Endothelial cell of umbilical vein (primary cell): ENCODE measurements at regions not wholly inside any gene's neighbourhood (a gene's known extent, or its start where the extent isn't known, plus 50 kb on each side); places are given as distances from the start of the nearest gene placed in this dataset.

ENCODE experiments used
- BruUV-seq: library from RNA; stranded (reverse); fragments of 400-500 nt; replicated peaks from 2 replicates; lab custom pipeline; 2021; lab: Mats Ljungman, UMichigan
- CTCF ChIA-PET: fragments of 300-600, 350-600 bp; sonication (Branson Sonifier 250); formaldehyde crosslinking; loops from one replicate; lab custom pipeline; 2021; ENCODE audit warnings: antibody characterized with exemption, inconsistent platforms; lab: Charles Lee
- POLR2A ChIA-PET: fragments of 300-600, 350-600 bp; sonication (Branson Sonifier 250); formaldehyde crosslinking; loops from one replicate; lab custom pipeline; 2021; ENCODE audit warnings: antibody characterized with exemption, inconsistent platforms; lab: Charles Lee
- DNase-seq: peaks from one replicate; pipeline ENCODE4 v3.0.0-alpha.2; 2011; ENCODE audit warnings: low read depth, low spot score
- FAIRE-seq: peaks from 2 replicates; lab custom pipeline; 2011; peaks lifted over from hg19 to GRCh38; lab: Jason Lieb, UNC
- H2AFZ ChIP-seq: 2 replicates; pipeline ENCODE4 v1.6.0; 2012; ENCODE audit warnings: low read depth, low read length, control low read depth, inconsistent platforms
- H3K27ac ChIP-seq: 2 replicates; pipeline ENCODE4 v1.5.1; 2011; ENCODE audit warnings: low read depth, mild to moderate bottlenecking, control low read depth, low read length, moderate library complexity; ENCODE audit not compliant: insufficient read depth
- H3K27me3 ChIP-seq, 2 experiments: 2 replicates each; pipeline versions ENCODE4 v1.6.0 to v1.6.1; 2011; ENCODE audit warnings: low read length in 2 of 2, mixed read lengths in 1 of 2; ENCODE audit not compliant: control insufficient read depth in 2 of 2, insufficient read depth in 2 of 2
- H3K36me3 ChIP-seq, 2 experiments: 2 replicates in 1 of 2; 3 replicates in 1 of 2; pipeline ENCODE4 v1.5.1; 2011; ENCODE audit warnings: low read length in 2 of 2, mild to moderate bottlenecking in 1 of 2, moderate library complexity in 1 of 2; ENCODE audit not compliant: control insufficient read depth in 2 of 2, insufficient read depth in 2 of 2; ENCODE audit errors: extremely low read depth in 1 of 2
- H3K4me1 ChIP-seq: 3 replicates; pipeline ENCODE4 v1.5.1; 2011; ENCODE audit warnings: mild to moderate bottlenecking, low read length; ENCODE audit not compliant: control insufficient read depth, insufficient read depth; ENCODE audit errors: extremely low read depth
- H3K4me2 ChIP-seq: 2 replicates; pipeline ENCODE4 v1.6.1; 2011; ENCODE audit warnings: low read length, control low read depth, mixed read lengths; ENCODE audit not compliant: insufficient read depth
- H3K4me3 ChIP-seq, 3 experiments: fragments of 200-600 bp in 1 of 3; sonication (generic), shearing (Covaris generic) in 1 of 3; replicated peaks in 1 of 3; 2 replicates each; pipeline ENCODE4 v1.5.1; 2011 to 2016; ENCODE audit warnings: control low read depth in 3 of 3, low read length in 3 of 3, mild to moderate bottlenecking in 2 of 3, inconsistent platforms in 1 of 3, low read depth in 1 of 3, moderate library complexity in 1 of 3; ENCODE audit not compliant: insufficient read depth in 1 of 3
- H3K79me2 ChIP-seq: 2 replicates; pipeline ENCODE4 v1.6.0; 2012; ENCODE audit warnings: low read length, inconsistent platforms; ENCODE audit not compliant: control insufficient read depth, insufficient read depth
- H3K9ac ChIP-seq: replicated peaks from 2 replicates; pipeline ENCODE3; 2011; ENCODE audit warnings: low read length, control low read depth; ENCODE audit not compliant: insufficient read depth; ENCODE audit errors: extremely low read depth
- H3K9me1 ChIP-seq: replicated peaks from 3 replicates; pipeline ENCODE4 v1.6.0; 2011; ENCODE audit warnings: mild to moderate bottlenecking, low read length; ENCODE audit not compliant: control insufficient read depth, insufficient read depth; ENCODE audit errors: extremely low read depth
- H3K9me3 ChIP-seq: replicated peaks from 2 replicates; pipeline ENCODE4 v1.5.1; 2012; ENCODE audit warnings: low read length, inconsistent platforms; ENCODE audit not compliant: control insufficient read depth, insufficient read depth
- H4K20me1 ChIP-seq: replicated peaks from 2 replicates; pipeline ENCODE3; 2011; ENCODE audit warnings: mild to moderate bottlenecking, low read length; ENCODE audit not compliant: control insufficient read depth, insufficient read depth; ENCODE audit errors: extremely low read depth
- EZH2 ChIP-seq: IDR thresholded peaks from 2 replicates; pipeline ENCODE4 v1.6.1; 2012; ENCODE audit warnings: borderline replicate concordance, low read depth, mild to moderate bottlenecking, moderate library complexity, low read length, inconsistent platforms; ENCODE audit not compliant: severe bottlenecking
- FOS ChIP-seq: IDR thresholded peaks from 2 replicates; pipeline ENCODE4 v1.6.1; 2011; ENCODE audit warnings: mild to moderate bottlenecking, low read length, moderate library complexity, borderline replicate concordance; ENCODE audit not compliant: insufficient read depth
- MYC ChIP-seq: IDR thresholded peaks from one replicate; pipeline ENCODE4 v1.6.1; 2011; ENCODE audit warnings: mild to moderate bottlenecking, low read depth, low read length
- POLR2A ChIP-seq: IDR thresholded peaks from 2 replicates; pipeline ENCODE4 v1.6.1; 2012; ENCODE audit warnings: low read depth, mild to moderate bottlenecking, control low read depth, low read length
- POLR2AphosphoS5 ChIP-seq: IDR thresholded peaks from 2 replicates; pipeline ENCODE4 v1.6.1; 2012; ENCODE audit warnings: low read depth, mild to moderate bottlenecking, control low read depth, low read length, moderate library complexity; ENCODE audit not compliant: insufficient read depth
- dilution Hi-C: fragments of 300-500 bp; cut with MboI; formaldehyde crosslinking; loops from one replicate; pipeline ENCODE4 v1.15.0; 2019; ENCODE audit warnings: low sequenced_read_pairs; ENCODE audit not compliant: extremely low pct_ligation_motif_present
- intact Hi-C: fragments of 100-400 bp; cut with micrococcal nuclease; formaldehyde crosslinking; loops from one replicate; pipeline ENCODE4 v1.10.0; 2022

DNA sequence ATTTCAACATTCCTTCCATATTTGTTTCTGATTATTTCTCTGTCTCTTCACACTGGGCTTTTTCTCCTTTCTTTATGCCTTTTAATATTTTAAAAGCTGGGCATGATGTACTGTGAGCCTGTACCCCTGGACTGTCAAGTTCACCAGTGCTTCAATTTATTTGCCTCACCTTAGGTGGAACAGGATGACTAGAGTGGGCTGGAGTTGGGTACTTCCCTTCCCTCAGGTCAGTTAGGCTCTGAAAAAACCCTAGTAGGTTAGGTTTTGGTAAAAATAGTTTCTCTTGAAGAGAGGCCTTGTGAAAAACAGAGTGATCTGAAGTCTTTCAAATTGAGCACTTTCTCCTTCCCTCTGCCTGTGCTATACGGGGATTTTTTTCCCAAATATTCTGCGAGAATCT lies 163.0 kb upstream of the LYPLAL1 start:
- BruUV-seq = no TSS peak
- Histone ChIP-seq H3K79me2 (no peaks in the 10 kb centered on the region), H2AFZ (no peak overlapping the region), H3K4me1 (no peaks in the 10 kb centered on the region), H3K9ac (no peak overlapping the region), H3K4me3 (no peak overlapping the region), H3K36me3 (no peaks in the 10 kb centered on the region), H4K20me1 (no peaks in the 10 kb centered on the region), H3K4me2 (no peak overlapping the region), H3K27me3 (no peaks in the 10 kb centered on the region), H3K27ac (no peak overlapping the region), H3K9me1 (no peaks in the 10 kb centered on the region), H3K9me3 (no peaks in the 10 kb centered on the region)
- DNase-seq (no peak), FAIRE-seq (no peak)
- intact Hi-C loops (no loop called here), dilution Hi-C loops (no loop called here)
- TF ChIP-seq FOS (no peak), POLR2A (no peak), MYC (no peak), POLR2AphosphoS5 (no peak), EZH2 (no peak)
- ChIA-PET POLR2A (interaction anchor here (1.1 kb wide), 1 partner anchor 22 kb away, joined by 3 read pairs; no protein-coding TSS in a partner anchor), CTCF (interaction anchor here (0.7 to 1.4 kb wide), 4 partner anchors 14 to 508 kb away, joined by 3 to 5 read pairs (median 4); no protein-coding TSS in a partner anchor)

DNA sequence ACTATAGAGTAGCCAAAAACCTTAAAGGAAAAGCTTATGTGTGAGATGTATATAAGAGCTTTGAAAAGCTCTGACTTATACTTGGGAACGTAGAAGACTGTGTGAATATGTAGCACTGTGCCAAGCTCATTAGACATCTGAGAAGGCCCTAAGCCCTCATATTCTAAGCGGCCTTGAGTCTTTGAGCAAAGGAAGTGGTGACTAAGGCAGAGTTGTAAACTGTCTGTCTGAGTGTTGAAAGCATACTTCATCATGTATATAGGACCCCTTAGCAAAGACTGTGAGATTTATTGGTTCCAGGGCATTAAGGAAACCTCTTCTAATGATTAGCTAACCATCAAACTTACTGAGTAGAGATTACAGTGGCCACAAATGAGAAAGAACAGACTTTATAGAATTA lies 153.3 kb upstream of the LYPLAL1 start:
- POLR2A ChIA-PET = no interaction called here

More for the DNA sequence above, 153.3 kb upstream of the LYPLAL1 start:
- no peak overlapping the region for H3K4me2 ChIP-seq
- TF ChIP-seq POLR2AphosphoS5 (no peak), FOS (peak; percentile 5)
- no peak overlapping the region for H3K4me3 ChIP-seq
- dilution Hi-C loops = no loop called here
- intact Hi-C loops = no loop called here
- H3K4me1 ChIP-seq = no peaks in the 10 kb centered on the region
- no peaks in the 10 kb centered on the region for H3K9me1 ChIP-seq
- no TSS peak for BruUV-seq
- no peaks in the 10 kb centered on the region for H3K9me3 ChIP-seq
- H2AFZ ChIP-seq = no peak overlapping the region
- H3K9ac ChIP-seq = no peak overlapping the region
- no peaks in the 10 kb centered on the region for H3K27me3 ChIP-seq
- CTCF ChIA-PET = interaction anchor here (0.8 to 1.3 kb wide), 2 partner anchors 14 to 24 kb away, joined by 3 to 5 read pairs; no protein-coding TSS in a partner anchor
- peak; percentile 52 for DNase-seq
- H4K20me1 ChIP-seq = no peaks in the 10 kb centered on the region
- no peaks in the 10 kb centered on the region for H3K79me2 ChIP-seq
- no peak overlapping the region for H3K27ac ChIP-seq
- no peaks in the 10 kb centered on the region for H3K36me3 ChIP-seq
- no peak for FAIRE-seq
